NCI-H1417 (cell line): ENCODE measurements at regions not wholly inside any gene's neighbourhood (a gene's known extent, or its start where the extent isn't known, plus 50 kb on each side); places are given as distances from the start of the nearest gene placed in this dataset.

Source experiments
- DNase-seq, 3 experiments: peaks; one replicate each; lab custom pipeline; 2025; lab: John Stamatoyannopoulos, UW

DNA sequence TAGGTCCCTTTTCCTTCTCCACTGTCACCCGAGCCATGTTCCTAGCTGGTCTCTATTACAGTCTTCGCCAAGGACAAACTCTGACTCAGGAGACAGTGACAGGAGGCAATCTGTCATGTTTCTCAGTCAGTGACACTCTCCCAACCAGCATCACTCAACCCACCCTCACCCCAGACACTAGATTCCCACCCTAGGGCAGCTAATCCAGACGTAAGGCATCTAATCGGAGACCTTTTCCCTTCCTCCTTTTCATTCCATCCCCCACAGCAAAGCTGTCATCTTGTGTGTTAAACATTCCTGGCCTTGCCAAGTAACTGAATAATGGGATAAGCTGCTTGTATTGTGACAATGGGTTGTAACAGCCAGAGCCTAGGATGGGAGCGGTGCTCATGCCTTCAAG lies 95.2 kb downstream of the SNX18 start:
- DNase-seq = no peak

DNA sequence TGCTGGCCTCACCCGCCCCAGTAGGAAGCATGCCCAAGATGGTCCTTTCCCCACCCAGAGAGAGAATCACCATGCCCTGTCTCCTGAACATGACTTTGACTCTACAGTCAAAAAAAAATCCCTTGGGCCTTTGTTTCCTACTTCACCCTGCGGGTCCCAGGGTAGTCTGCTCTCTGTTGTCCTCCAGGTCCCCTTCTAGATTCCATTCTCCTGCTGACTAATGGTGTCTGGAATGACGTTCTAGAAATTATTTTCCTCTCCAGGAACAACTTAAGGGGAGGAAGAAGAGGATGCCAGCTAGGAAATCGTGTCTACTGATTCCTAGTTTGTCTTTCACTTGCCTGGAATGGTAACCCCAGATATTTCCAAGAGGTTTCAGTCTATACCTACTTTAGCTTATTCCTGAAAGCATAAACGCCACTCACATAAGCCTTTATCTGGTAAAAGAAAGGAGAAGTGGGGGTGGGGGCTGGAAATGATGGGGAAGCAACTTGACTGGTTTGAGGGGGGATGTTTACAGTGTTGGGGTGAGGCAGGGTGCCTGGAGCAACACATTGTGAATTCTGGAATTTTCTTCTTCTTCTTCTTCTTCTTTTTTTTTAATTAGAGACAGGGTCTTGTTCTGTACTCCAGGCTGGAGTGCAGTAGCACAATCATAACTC lies 93.9 kb downstream of the SNX18 start:
- DNase-seq = no peak

DNA sequence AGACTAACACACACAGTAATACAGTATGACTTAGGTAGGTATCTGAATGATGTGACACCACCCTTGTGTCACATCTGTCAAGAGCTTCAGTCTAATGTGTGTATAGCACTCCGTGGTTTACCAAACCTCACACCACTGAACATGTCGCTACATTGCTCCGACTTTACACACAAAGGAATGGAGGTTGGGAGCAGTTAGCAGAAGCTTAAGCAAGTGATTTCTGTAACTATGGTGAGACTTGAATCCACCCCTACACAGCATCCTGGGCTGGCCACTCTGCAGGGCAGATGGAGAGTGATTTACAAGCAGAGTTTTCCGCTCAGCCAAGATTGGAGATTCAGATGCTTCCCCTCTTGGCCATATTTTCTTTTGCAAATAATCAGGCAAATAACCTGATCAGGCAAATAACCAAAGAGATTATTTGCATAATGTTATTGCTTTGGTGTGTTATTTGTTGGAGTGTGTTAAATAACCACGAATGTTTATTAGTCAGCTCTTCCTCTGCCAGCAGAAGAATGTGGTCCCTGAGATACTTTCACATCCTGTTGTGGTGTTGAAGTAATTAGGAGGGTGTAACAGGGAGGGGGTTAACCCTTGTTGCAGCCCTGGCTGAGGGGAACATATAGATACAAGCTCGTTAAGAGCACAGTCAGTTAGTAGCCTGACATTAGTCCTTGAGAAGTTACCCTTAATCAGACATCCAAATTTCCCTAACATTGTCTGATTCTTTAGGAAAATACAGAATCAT lies 92.8 kb downstream of the SNX18 start:
- no peak for DNase-seq

DNA sequence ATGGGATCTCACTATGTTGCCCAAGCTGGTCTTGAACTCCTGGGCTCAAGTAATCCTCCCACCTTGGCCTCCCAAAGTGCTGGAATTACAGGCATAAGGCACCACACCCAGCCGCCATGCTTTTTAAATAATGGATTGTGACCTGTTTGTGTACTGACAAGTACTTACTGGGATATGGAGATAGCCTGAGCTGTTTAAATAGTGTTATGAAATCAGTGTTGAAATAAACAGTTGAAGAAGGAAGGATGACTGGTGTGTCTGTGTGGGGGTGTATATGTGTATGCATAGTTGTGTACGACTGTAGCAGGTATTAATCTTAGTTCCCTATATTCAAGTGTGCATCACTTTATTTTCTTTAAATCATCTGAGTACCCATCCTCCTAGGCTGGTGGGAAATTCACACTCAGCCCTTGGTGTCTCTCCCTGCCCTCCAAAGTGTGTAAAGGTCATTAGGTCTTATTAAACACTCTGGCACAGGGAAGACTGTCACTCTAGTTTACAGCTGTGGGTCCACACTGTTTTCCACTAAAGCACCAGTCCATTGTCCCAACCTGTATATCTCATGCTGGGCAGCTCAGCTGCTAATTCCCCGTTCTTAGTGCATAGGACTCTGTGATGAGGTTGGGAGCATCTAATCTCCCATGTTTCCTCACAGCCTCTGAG lies 91.0 kb downstream of the SNX18 start:
- no peak for DNase-seq

DNA sequence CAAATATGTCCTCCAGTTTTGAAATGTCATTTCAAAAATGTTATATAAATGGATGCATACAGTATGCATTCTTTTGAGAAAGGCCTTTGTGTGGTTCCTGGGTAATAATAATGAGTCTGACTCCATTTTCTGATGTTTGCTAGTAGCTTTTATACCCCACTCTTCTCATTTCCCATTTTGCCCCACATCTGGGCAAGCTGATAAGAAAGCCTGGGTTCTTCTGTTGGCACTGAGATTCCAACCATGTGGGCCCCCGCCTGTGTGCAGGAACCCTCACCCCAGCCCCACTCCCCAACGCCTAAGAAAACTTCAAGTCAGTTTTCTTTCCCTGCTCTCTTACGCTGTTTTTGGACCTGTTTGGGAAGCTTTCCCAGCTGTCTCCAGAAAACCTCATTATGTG lies 89.4 kb downstream of the SNX18 start:
- DNase-seq = no peak

DNA sequence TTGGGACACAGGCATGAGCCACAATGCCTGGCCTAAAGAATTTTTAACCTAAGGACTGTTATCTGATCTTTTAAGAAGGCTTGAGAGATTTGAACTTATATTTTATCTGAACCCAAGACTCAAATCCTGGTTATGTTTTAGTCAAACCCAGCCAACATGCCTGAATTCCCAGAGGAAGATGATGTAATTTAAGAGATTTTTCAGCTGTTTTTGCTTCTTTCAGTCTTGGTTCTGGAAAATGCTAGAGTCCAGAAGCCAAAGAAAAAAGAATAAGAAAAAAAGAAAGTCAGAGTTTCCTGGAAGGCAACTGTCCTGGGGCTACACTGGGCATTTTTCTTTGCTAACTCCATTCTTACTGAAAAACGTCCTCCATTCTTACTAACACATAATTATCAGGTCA lies 85.8 kb downstream of the SNX18 start:
- DNase-seq = no peak

DNA sequence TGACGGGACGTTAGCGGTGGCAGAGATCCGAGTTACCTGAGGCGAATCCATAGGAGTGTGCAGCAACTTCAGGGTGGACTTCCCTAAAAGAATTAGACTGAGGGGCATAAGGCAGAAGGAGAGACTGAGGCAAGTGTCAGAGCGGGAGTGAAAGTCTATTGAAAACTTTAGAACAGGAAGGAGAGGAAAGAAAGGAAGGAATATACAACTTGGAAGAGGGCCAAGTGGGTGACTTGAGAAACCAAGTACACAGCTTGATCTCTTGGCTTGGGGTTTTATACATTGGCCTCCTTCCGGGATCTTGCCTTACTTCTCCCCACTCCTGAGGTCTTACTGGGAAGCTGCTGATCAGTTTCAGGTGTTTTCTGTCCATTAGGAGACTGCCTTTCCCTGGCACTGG lies 84.9 kb downstream of the SNX18 start:
- no peak for DNase-seq

DNA sequence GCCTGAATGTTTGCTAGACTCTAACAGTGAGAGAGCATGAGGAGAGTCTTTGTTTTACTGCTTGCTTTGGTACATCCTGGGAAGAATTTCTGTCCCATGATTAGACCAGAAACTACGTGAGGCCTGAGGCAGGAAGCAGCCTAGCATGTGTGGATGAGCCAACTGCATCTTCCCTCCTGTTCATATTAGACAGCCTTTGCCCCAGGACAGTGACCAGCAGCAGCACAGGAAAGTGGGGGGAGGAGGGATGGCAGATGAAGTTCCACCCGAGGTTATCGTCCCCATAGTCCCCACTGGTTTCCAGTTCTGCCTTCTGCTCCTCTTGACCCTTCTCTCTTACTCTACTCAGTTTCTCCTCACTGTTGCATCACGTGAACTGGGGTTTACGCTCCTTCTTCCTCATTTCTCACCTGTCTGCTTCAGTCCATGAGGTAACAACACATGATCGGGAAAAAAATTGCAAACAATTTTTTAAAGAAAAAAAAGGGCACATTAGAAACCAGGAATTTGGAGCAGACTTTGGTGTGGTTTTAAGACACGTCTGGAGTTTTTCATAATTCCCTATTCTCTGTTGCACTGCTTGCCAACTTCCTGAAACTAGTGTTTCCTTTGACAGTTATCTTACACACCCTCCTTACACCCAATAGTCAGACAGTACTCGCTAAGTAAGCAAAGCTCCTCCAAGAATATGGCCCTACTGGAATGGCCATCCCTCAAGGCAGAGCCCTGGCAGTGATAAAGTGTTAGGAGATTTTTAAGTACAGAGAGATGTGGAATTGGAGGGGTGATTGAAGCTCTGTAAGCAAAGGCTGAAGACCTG lies 84.1 kb downstream of the SNX18 start:
- no peak for DNase-seq
